ENCODE measurements at regions not wholly inside any gene's neighbourhood (a gene's known extent, or its start where the extent isn't known, plus 50 kb on each side); places are given as distances from the start of the nearest gene placed in this dataset.

DNA sequence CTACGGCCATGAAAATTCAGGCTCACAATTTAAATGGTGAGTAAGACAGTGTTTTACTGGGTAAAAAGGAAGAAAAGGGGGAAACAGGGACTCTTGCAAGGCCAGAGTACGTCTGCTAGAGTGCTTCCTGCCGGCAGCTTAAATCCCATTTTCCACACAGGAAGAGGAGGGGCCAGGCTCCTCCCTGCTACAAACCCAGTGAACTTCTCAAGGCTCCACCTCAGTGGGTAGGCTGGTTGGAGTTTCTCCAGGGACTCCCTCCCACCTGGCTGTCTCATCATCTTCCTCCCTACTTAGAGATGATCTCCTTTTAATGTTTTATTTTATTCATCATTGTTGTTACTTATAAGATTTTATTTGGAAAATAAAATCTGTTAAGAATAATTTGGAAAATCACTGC is 62.6 kb upstream of the SEMA3C start:
- no peak for TF ChIP-seq EZH2 (IDR thresholded peaks at IDR 0.05; ENCODE audit: low read length)
- TF ChIP-seq, protein P1, sequence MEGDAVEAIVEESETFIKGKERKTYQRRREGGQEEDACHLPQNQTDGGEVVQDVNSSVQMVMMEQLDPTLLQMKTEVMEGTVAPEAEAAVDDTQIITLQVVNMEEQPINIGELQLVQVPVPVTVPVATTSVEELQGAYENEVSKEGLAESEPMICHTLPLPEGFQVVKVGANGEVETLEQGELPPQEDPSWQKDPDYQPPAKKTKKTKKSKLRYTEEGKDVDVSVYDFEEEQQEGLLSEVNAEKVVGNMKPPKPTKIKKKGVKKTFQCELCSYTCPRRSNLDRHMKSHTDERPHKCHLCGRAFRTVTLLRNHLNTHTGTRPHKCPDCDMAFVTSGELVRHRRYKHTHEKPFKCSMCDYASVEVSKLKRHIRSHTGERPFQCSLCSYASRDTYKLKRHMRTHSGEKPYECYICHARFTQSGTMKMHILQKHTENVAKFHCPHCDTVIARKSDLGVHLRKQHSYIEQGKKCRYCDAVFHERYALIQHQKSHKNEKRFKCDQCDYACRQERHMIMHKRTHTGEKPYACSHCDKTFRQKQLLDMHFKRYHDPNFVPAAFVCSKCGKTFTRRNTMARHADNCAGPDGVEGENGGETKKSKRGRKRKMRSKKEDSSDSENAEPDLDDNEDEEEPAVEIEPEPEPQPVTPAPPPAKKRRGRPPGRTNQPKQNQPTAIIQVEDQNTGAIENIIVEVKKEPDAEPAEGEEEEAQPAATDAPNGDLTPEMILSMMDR (optimal IDR thresholded peaks at IDR 0.05 in 1 of 3, IDR thresholded peaks at IDR 0.05 in 1 of 3, conservative IDR thresholded peaks at IDR 0.05 in 1 of 3; ENCODE audit: extremely low read depth in 1 of 3, insufficient read depth in 2 of 3, low read length in 3 of 3), result no peak
